ENCODE measurements at regions not wholly inside any gene's neighbourhood (a gene's known extent, or its start where the extent isn't known, plus 50 kb on each side); places are given as distances from the start of the nearest gene placed in this dataset.

DNA sequence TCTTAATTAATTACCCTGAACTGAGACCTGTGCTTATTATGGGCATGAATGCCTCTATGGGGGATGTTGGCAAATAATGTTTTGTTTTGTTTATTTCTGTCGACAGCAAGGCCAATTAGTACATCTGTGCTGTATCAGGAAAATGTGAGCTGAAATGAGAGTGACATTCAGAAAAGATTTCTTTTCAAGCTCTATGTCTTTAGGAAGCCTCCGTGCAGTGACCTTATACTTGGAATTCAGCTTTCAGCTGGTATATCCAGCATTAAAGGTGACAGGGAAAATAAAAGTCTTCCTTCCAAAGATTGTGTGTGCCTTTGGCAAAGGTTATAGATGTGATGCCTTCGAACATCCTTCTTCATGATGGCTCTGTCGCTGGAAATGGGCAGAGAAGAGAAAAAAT is 1061.1 kb downstream of the SORCS3 start:
- TF ChIP-seq, protein P1, sequence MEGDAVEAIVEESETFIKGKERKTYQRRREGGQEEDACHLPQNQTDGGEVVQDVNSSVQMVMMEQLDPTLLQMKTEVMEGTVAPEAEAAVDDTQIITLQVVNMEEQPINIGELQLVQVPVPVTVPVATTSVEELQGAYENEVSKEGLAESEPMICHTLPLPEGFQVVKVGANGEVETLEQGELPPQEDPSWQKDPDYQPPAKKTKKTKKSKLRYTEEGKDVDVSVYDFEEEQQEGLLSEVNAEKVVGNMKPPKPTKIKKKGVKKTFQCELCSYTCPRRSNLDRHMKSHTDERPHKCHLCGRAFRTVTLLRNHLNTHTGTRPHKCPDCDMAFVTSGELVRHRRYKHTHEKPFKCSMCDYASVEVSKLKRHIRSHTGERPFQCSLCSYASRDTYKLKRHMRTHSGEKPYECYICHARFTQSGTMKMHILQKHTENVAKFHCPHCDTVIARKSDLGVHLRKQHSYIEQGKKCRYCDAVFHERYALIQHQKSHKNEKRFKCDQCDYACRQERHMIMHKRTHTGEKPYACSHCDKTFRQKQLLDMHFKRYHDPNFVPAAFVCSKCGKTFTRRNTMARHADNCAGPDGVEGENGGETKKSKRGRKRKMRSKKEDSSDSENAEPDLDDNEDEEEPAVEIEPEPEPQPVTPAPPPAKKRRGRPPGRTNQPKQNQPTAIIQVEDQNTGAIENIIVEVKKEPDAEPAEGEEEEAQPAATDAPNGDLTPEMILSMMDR (IDR thresholded peaks at IDR 0.05; ENCODE audit: insufficient read depth, low read depth, low read length): no peak
- Histone ChIP-seq H3K36me3 (ENCODE audit: control insufficient read depth, insufficient read depth, low read length) (no peaks in the 10 kb centered on the region), H3K4me3 (ENCODE audit: low read depth, low read length) (no peak overlapping the region), H3K27me3 (ENCODE audit: control insufficient read depth, insufficient read depth, low read length) (no peaks in the 10 kb centered on the region)
- ChIA-PET CTCF (no interaction called here), POLR2A (no interaction called here)
- DNase-seq (ENCODE audit: low read depth): no peak

DNA sequence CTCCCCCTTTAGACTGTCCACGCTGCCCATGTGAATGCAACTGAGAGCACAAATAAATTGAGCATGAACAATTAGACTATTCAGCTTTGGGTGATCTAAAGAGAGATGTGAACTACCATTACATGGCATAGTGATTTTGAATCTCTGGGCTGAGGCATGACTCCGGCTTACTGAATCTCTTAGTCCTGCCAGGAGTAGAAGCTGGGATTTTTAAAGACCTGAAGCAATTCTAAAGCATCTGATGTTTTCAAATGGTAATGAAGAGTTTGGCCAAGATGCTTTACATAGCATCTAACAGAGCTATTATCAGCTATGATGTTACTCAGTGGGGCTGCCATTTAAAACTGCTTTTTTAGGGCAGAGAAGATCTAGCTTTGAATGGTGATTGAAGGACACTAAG is 1059.1 kb downstream of the SORCS3 start:
- DNase-seq (ENCODE audit: low read depth): no peak
- ChIA-PET CTCF (no interaction called here), POLR2A (no interaction called here)
- Histone ChIP-seq H3K27me3 (ENCODE audit: control insufficient read depth, insufficient read depth, low read length) (no peaks in the 10 kb centered on the region), H3K4me3 (ENCODE audit: low read depth, low read length) (no peak overlapping the region), H3K36me3 (ENCODE audit: control insufficient read depth, insufficient read depth, low read length) (no peaks in the 10 kb centered on the region)
- TF ChIP-seq, protein P1 (IDR thresholded peaks at IDR 0.05; ENCODE audit: insufficient read depth, low read depth, low read length): no peak

DNA sequence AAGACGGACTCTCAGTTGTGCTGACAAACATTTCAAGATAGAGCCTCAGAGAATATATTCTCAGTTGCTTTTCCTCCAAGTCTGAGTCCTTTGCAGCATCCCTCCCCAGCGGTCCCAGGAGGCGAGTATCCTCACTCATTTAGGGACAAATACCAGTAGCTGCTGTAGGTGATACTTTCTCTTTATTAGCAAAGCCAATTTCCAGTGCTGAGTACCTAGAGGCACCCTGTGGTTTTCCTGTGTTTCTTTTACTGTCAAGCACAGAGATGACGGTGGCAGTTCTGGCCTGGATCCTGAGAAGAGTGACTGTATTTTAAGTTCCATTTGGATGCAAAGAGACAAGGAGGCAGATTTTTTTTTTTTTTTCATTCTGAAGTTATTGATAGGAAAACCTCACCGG is 1058.4 kb downstream of the SORCS3 start:
- POLR2A ChIA-PET: no interaction called here
- no peaks in the 10 kb centered on the region for H3K27me3 ChIP-seq (ENCODE audit: control insufficient read depth, insufficient read depth, low read length)
- H3K36me3 ChIP-seq (ENCODE audit: control insufficient read depth, insufficient read depth, low read length): no peaks in the 10 kb centered on the region
- H3K4me3 ChIP-seq (ENCODE audit: low read depth, low read length): no peak overlapping the region
- CTCF ChIA-PET: no interaction called here
- TF ChIP-seq, protein P1 (IDR thresholded peaks at IDR 0.05; ENCODE audit: insufficient read depth, low read depth, low read length): no peak
- DNase-seq (ENCODE audit: low read depth): no peak

GRCh38 chr10:105698592-105698991 is 1057.5 kb downstream of the SORCS3 start:
- ChIA-PET POLR2A (no interaction called here), CTCF (no interaction called here)
- Histone ChIP-seq H3K36me3 (ENCODE audit: control insufficient read depth, insufficient read depth, low read length) (no peaks in the 10 kb centered on the region), H3K4me3 (ENCODE audit: low read depth, low read length) (no peak overlapping the region), H3K27me3 (ENCODE audit: control insufficient read depth, insufficient read depth, low read length) (no peaks in the 10 kb centered on the region)
- DNase-seq (ENCODE audit: low read depth): no peak
- TF ChIP-seq, protein P1 (IDR thresholded peaks at IDR 0.05; ENCODE audit: insufficient read depth, low read depth, low read length): no peak

DNA sequence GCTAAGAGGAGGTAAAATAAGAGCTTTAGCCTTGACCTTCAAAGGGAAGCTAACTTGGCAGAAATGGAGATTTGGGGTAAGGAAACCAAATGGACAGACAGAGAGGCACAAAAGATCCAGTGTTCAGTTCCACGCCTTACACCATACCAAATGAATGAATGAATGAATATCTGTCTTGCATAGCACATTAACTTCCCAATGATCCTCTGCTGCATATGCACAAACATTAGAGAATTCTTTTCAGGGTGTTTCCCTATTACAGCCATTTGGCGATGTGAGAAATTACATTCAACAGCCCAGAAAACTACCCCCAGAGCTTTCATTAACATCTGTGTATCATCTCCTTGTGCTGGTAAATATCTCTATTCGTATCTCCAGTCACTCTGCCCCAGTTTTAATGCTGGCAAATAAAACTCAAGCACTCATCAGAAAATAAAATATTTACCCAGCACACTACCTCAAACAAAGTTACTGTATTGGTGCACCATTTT is 1056.2 kb downstream of the SORCS3 start:
- no peaks in the 10 kb centered on the region for H3K27me3 ChIP-seq (ENCODE audit: control insufficient read depth, insufficient read depth, low read length)
- CTCF ChIA-PET: interaction anchor here (0.6 kb wide), 1 partner anchor 354 kb away, joined by 3 read pairs; no protein-coding TSS in a partner anchor
- no peaks in the 10 kb centered on the region for H3K36me3 ChIP-seq (ENCODE audit: control insufficient read depth, insufficient read depth, low read length)
- TF ChIP-seq, protein P1 (IDR thresholded peaks at IDR 0.05; ENCODE audit: insufficient read depth, low read depth, low read length): no peak
- DNase-seq (ENCODE audit: low read depth): no peak
- no peak overlapping the region for H3K4me3 ChIP-seq (ENCODE audit: low read depth, low read length)
- POLR2A ChIA-PET: no interaction called here
